CD4-positive, alpha-beta T cell treated with Interleukin-2 at 100 ng/mL for 4 hours (primary cell): ENCODE measurements at regions not wholly inside any gene's neighbourhood (a gene's known extent, or its start where the extent isn't known, plus 50 kb on each side); places are given as distances from the start of the nearest gene placed in this dataset.

Source experiments
- DNase-seq: peaks from one replicate; pipeline ENCODE4 v3.0.0-alpha.2; 2020; ENCODE audit warnings: low spot score

GRCh38 chr5:142475102-142475513 is 150.3 kb upstream of the SPRY4 start:
- DNase-seq, result no peak

DNA sequence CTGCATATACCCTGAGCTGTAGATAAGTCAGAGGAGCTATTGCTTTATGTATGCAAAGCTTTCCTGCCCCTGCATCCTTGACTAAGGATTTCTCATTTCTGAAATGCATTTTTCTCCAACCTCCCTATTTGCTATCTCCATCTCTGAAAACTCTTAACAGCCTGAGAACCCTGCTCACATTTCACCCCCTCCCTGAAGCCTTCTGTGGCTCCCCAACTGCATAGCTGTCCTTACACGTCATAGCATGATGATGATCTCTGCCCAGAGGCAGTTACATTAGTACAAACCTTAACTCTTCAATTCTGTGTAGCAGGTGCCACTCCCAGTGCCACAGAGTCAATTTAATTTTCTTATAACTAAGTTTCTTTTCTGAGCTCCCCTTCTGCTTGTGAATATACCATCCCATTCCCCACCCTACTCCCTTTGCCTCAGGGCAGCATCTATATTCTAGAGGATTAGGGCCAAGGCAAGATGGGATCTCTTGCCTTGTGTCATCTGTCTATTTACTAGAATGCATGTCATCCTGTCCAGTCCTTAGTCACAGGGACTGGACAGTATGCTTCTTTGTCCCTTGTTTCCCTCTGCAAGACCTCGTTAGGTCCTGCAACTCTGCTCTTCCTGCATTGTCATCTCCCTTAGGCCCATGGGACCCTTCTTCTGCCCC is 149.7 kb upstream of the SPRY4 start:
- no peak for DNase-seq

DNA sequence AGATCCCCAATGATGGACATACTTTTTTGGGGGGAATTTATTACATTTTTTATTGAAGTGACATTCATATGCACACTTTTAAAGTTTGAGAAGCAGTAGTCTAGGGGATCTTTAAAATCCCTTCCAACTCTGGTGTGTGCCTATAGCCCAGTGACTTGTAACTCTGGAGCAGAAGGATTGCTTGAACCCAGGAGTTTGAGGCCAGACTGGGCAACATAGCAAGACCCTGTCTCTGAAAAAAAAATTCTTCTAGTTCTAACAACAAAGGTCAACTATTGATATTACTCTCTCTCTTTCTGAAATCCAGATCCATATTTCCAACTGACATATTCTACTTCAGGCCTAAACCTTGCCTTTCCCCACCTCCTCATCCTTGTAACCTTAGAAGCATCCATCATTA is 148.2 kb upstream of the SPRY4 start:
- no peak for DNase-seq

DNA sequence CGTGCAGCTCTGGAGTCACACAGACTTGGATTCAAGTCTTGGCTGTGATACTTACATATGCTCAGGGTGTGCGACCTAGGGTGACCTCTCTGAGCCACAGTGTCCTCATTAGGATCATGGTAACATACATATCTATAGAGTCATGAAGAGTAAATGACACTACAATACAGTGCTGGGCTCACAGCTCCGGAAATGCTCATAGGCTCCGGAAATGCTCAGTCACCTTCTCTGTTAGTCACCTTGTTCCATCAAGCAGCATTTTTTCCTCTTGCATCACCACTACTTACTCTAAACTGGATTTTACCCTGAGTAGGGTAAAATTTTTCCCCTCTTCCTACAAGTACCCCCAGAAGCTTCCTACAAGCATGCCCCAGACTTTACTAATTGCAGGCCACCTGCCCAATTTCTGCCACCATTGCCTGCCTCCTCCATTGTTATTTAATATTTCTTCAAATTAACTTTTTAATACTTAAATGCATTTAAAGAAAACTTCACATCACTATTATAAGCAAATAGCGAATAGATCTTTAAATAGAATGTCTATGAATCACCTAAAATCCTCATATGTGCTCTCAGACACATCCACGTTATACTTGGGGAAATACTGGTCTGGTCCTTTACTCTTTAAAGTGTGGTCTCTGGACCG is 147.6 kb upstream of the SPRY4 start:
- DNase-seq, result peak; percentile 56

GRCh38 chr5:142466195-142466971 is 141.6 kb upstream of the SPRY4 start:
- no peak for DNase-seq

DNA sequence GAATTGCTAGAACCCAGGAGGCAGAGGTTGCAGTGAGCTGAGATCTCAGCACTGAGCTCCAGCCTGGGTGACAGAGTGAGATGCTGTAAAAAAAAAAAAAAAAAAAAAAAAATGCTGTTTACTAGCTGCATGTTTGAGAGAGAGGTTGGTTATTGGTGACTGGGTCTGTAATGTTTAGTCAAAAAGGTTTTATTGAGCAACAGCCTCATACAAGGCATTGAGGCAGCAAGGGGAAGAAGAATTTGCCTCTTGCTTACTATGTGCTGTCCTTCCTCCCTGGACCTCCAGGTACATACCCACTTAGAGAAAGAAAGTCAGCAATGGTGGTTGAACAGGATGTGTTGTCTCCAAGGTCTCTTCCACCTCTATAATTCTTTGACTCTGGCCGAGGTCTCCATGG is 140.7 kb upstream of the SPRY4 start:
- no peak for DNase-seq

GRCh38 chr5:142463904-142464303 is 139.1 kb upstream of the SPRY4 start:
- no peak for DNase-seq

DNA sequence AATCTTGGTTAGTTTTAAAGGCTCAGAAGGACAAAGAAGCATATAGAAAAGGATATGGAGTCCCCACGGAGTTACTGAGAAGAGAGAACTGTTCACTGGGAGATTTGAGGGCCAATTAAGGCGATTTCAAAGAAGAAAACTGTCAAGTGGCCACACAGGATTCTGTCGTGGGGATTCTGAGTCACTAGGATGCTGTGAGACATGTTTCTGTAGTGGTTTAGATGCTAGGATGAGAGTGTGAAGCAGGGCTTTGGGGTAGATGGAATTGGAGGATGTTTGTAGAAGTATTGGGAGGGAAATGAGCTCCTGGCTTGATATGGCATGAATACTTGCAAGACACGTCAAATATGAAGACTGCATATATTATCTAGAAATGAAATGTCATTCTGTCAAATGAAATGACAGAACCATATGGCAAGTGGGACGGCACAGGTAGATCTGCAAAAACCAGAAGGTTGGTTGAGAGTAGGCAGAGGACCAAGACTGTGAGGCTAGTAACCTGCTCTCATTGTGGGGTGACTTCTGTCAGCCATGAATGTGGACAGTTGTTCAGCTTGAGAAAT is 136.3 kb upstream of the SPRY4 start:
- no peak for DNase-seq

GRCh38 chr5:142459209-142459608 is 134.4 kb upstream of the SPRY4 start:
- no peak for DNase-seq

DNA sequence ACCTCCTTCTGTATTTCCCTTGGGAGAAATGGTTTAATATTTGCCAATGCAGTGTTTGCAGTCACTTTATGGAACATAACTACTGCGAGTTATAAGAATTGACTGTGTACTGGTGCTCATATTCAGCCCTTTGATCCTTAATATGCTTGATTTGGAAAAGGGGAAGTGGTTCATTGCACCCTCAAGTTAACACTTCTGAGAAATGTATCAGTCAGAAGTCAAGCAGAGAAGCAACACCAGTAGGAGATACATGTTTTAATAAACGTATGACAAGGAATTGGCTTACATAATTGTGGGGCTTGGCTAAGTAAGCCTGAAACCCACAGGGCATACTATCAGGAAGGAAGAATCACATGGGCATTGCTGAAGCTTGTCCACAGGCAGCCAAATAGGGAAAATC is 131.0 kb upstream of the SPRY4 start:
- DNase-seq, result no peak

- no peak for DNase-seq
Measured at GRCh38 chr5:142453932-142454331, 129.1 kb upstream of the SPRY4 start.

DNA sequence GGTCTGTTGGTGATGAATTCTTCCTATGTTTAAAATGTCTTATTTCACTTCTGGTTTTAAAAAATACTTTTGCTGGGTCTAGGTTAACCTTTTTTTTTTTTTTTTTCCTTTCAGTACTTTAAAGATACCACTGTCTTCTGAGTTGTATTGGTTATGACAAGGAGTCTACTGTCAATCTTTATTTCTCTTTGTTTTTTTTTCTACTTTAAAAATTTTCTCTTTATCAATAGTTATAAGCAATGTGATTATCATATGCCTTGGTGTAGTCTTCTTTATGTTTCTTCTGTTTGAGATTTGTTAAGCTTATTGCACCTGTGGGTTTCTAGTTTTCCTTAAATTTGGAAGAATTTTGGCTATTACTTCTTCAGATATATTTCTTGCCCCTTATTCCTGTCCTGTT is 125.6 kb upstream of the SPRY4 start:
- no peak for DNase-seq

GRCh38 chr5:142447887-142448286 is 123.1 kb upstream of the SPRY4 start:
- DNase-seq, result no peak

DNA sequence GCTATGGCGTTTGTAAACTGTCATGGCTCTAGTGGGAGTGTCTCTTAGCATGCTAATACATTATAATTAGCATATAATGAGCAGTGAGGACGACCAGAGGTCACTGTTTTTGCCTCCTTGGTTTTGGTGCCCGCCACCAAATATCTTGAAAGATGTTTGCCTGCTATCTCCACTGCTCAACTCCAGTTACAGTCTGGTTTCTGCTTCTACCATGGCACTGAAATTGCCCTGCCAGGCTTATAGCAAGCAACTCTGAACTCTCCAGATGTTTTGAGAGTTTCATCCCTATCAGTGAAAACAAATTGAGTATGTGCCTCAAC is 122.1 kb upstream of the SPRY4 start:
- DNase-seq, result no peak

- DNase-seq, result no peak
Measured at GRCh38 chr5:142446131-142446959, 121.5 kb upstream of the SPRY4 start.

DNA sequence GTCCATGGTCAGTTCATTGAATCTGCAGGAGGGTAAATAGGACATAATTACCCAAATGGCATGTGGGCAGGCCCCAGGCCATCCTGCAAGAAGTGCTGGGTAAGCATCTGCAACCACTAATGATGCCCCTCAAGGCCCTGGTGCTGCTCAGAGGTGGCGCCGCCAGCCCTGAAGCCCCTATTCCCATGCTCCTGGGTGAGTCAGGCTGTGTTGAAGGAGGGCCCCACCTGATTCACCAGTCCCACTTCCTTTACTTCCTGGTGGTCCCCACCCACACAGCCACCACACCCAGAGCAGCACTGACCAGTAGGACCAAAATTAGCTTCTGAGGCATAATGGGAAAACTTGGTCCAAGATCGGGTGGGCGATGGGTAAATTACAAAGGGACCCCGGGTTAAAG is 120.4 kb upstream of the SPRY4 start:
- no peak for DNase-seq

- no peak for DNase-seq
Measured at GRCh38 chr5:142441616-142442015, 116.8 kb upstream of the SPRY4 start.

- DNase-seq, result no peak
Measured at GRCh38 chr5:142439207-142439860, 114.5 kb upstream of the SPRY4 start.

DNA sequence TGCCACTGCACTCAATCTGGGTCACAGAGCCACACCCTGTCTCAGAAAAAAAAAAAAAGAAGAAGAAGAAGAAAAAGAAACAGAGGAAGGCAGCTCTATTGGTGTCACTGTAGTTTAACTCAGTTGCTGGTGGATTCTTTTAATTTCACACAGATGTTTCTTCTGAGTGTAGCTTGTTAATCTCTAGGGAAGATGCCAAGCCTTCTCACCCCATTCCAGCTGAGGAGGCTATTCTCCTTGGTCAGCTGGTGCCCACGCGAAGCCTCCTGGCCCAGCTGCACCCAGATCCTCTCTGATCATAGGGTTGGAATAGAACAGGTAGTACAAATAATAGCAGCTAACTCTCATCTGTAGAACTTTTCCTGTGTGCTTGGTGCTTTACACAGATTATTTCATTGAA is 113.8 kb upstream of the SPRY4 start:
- no peak for DNase-seq

GRCh38 chr5:142437563-142437962 is 112.7 kb upstream of the SPRY4 start:
- no peak for DNase-seq

DNA sequence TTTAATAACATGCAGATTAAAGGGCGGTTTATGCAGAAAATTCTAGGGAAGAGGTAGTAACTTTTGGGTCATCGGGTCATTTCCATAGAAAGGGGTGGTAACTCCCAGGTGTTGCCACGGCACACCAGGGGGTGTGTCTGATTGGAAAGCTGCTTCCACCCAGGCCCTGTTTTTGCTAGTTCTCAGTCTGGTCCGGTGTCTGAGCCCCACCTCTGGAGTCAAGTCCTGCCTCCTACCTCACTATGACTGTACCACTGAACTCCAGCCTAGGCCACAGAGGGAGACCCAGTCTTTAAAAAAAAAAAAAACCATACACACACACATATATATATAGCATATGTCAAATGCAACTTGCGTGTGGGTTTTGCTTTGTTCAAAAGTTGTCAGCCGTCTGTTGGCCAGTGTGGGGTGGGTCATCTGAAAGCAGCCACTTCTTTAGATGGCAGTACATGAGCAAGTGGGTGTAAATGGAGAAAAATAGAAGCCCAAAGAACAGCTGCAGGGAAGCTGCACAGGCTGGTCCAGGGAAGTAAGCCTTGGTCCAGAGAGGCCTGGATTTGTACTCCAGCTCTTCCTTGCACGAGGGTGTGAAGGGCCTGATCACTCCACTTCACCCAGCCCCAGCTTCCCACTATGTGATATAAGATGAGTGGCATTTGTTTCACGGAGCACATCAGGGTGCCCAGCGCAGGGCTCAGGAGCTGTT is 110.7 kb upstream of the SPRY4 start:
- no peak for DNase-seq
